ENCODE measurements at regions not wholly inside any gene's neighbourhood (a gene's known extent, or its start where the extent isn't known, plus 50 kb on each side); places are given as distances from the start of the nearest gene placed in this dataset.

DNA sequence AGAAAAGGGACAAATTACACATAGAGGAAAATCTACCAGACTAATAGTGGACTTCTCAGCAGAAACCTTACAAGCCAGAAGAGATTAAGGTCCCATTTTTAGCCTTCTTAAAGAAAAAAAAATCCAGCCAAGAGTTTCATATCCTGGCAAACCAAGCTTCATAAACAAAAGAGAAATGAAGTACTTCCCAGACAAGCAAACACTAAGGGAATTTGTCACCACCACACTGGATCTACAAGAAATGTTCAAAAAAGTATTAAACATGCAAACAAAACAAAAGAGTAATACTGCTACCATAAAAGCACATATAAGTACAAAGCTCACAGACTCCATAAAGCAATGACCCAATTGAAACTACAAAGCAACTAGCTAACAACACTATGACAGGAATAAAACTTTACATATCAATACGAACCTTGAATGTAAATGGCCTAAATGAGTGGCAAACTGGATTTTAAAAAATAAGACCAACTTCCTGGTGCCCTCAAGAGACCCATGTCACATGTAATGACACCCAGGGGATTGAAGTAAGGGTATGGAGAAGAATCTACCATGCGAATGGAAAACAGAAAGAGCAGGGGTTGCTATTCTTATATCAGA lies 260.7 kb upstream of the PPP2R2D start:
- TF ChIP-seq, protein P1, sequence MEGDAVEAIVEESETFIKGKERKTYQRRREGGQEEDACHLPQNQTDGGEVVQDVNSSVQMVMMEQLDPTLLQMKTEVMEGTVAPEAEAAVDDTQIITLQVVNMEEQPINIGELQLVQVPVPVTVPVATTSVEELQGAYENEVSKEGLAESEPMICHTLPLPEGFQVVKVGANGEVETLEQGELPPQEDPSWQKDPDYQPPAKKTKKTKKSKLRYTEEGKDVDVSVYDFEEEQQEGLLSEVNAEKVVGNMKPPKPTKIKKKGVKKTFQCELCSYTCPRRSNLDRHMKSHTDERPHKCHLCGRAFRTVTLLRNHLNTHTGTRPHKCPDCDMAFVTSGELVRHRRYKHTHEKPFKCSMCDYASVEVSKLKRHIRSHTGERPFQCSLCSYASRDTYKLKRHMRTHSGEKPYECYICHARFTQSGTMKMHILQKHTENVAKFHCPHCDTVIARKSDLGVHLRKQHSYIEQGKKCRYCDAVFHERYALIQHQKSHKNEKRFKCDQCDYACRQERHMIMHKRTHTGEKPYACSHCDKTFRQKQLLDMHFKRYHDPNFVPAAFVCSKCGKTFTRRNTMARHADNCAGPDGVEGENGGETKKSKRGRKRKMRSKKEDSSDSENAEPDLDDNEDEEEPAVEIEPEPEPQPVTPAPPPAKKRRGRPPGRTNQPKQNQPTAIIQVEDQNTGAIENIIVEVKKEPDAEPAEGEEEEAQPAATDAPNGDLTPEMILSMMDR (IDR thresholded peaks at IDR 0.05; ENCODE audit: extremely low read depth, missing control alignments), result no peak
- no peak for DNase-seq (ENCODE audit: low spot score)

DNA sequence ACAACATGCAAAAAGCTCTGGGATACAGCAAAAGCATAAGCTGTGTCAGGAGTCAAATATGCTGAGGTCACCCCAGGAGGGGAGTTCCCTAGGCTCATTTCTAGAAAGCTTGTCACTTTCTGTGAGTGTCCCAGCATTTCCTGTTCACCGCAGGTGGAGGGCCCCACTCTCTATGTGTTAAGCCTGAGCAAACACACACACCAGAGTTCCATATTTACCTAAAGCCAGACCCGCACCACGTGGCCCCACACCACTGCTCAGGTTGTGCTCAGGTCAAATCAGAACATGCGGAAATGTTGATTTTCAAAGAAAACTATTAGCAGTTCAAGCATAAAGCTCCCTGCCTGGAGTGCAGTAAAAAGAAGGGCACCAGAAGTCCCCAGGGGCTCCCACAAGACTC lies 259.6 kb upstream of the PPP2R2D start:
- TF ChIP-seq, protein P1 (IDR thresholded peaks at IDR 0.05; ENCODE audit: extremely low read depth, missing control alignments), result no peak
- peak; percentile 89 for DNase-seq (ENCODE audit: low spot score)

DNA sequence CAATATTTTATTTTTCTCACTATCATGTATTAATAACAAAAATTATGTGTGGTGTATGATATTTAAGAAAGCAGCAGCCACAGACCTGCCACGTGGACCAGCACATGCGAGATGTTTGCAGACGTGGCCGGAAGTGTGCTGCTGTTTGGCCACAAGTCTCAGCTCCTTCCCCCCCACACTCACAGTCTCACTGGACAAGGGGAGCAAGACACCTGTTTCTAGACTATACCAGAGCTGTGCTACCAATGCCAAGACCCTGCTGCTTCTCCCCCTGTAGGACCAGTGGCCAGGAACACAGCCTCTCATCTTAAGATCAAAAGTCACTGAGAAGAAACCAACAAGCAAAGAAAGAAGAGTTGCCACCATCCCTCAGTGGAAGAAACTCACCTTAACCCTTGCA lies 258.9 kb upstream of the PPP2R2D start:
- no peak for DNase-seq (ENCODE audit: low spot score)
- TF ChIP-seq, protein P1 (IDR thresholded peaks at IDR 0.05; ENCODE audit: extremely low read depth, missing control alignments), result no peak

DNA sequence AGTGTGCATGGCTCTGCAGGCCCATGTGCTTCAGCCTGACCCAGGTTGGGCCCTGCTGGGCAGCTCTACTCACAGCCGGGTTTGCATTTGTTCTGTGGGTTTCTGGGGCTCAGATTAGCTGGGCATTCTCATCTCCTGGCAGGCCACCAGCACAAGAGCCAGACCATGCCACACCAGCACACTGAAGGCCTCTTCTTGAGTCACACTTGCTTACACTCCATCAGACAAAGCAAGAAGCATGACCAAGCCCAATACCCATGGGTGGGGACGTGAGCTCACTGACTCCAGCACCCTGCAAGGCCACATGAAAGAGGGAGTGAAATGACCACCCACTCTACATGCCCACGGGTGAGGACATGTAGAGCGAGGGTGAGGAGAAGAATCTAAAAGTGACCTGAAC lies 257.8 kb upstream of the PPP2R2D start:
- TF ChIP-seq, protein P1 (IDR thresholded peaks at IDR 0.05; ENCODE audit: extremely low read depth, missing control alignments), result no peak
- no peak for DNase-seq (ENCODE audit: low spot score)

DNA sequence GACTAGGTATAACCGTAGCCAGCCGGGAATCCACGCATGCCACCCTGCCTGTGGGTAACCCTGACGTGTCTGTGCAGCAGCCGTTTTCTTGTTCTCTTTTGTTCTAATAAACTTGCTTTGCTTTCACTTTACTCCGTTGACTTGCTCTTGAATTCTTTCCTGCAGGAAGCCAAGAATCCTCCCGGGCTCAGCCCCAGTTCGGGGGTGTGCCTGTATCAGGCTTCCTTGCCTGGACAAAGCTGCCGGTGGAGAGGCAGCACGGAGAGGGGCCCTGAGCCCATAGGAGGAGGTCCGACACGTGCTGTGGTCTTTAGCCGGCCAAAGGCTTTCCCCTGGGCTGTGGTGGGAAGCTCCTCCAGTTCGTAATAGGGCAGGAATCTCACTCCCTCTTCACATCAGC lies 256.5 kb upstream of the PPP2R2D start:
- TF ChIP-seq, protein P1 (IDR thresholded peaks at IDR 0.05; ENCODE audit: extremely low read depth, missing control alignments), result no peak
- DNase-seq (ENCODE audit: low spot score), result no peak

DNA sequence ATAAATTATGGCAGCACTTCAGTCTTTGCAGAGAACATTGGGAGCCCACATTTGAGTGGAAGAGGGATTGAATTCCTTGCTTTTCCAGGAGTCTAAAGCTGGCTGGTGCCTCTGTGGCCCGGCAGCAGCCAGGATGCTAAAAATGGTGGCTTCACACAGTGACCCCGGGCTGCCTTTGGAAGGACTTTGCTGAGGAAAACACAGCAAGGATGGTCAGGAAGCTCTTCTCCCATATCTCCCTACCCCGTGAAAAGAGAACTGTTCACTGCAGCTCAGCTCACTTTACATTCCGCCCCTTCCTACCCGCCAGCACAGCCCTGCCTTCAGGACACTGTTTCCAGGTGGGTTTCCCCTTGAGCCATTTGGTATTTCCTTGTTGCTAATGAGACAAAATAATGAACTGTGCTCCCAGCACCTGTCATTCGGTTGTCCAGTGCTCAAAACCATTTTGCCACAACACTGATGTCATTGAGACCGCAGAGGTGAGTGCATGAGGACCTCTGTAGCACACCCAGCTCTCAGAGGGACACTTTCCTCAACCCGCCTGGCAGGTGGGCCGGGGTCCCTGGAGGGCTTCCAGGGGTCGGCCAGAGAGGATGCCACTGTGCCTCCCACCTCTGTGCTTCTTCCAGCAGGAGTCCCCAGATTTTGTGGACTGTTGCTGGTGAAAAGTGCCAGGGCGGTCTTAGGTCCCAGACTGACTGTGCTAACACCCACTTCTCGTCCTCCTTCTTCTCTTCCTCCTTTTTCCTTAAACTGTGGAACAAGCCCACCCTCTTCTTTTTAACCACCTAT lies 255.7 kb upstream of the PPP2R2D start:
- no peak for DNase-seq (ENCODE audit: low spot score)
- TF ChIP-seq, protein P1 (IDR thresholded peaks at IDR 0.05; ENCODE audit: extremely low read depth, missing control alignments), result no peak

DNA sequence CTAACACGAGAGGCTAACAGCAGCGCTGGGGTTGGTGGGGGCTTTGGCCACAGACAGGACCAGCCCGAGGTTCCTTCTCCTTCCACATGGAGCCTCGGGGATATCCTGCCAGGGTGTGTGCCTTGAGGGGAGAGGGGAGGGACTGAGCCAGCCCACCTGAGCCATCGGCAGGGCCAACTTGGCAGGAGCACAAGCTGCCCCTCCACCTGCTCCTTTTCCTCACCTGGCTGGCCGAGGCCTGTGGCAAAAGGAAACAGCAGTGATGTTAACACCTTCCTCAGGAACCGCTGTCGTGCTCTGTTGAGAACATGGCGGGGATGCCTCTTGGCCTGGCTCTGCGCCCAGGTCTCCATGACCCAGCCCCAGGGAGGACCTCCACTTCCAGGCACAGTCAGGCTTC lies 255.1 kb upstream of the PPP2R2D start:
- TF ChIP-seq, protein P1 (IDR thresholded peaks at IDR 0.05; ENCODE audit: extremely low read depth, missing control alignments), result no peak
- no peak for DNase-seq (ENCODE audit: low spot score)
